Colonic mucosa (tissue), 4 donors: ENCODE measurements at regions not wholly inside any gene's neighbourhood (a gene's known extent, or its start where the extent isn't known, plus 50 kb on each side); places are given as distances from the start of the nearest gene placed in this dataset.

ENCODE experiments used
- DNase-seq: peaks from one replicate; pipeline ENCODE4 v3.0.0-alpha.2; 2020
- H3K27ac ChIP-seq: fragments of 200-600 bp; one replicate; pipeline ENCODE4 v1.8.0; 2021
- H3K27me3 ChIP-seq: fragments of 200-600 bp; one replicate; pipeline ENCODE4 v1.8.0; 2021
- H3K36me3 ChIP-seq: fragments of 200-600 bp; one replicate; pipeline ENCODE4 v1.8.0; 2021
- H3K4me1 ChIP-seq: fragments of 200-600 bp; one replicate; pipeline ENCODE4 v1.8.0; 2021; ENCODE audit warnings: mild to moderate bottlenecking
- H3K4me3 ChIP-seq: fragments of 200-600 bp; one replicate; pipeline ENCODE4 v1.8.0; 2021
- H3K9ac ChIP-seq, 2 donors: one replicate each; pipeline ENCODE4 v1.7.0; 2013; ENCODE audit warnings: control low read depth in 2 of 2, low read depth in 2 of 2, low read length in 2 of 2
- H3K9me3 ChIP-seq: fragments of 200-600 bp; one replicate; pipeline ENCODE4 v1.8.0; 2021
- intact Hi-C: fragments of 100-400 bp; cut with DNase I; formaldehyde crosslinking; loops from one replicate; pipeline ENCODE4 v1.14.1; 2022
- TF ChIP-seq, protein P1 (sequence below): fragments of 200-600 bp; IDR thresholded peaks from one replicate; pipeline ENCODE4 v1.8.0; 2022; ENCODE audit warnings: antibody characterized with exemption, mild to moderate bottlenecking
- donor health status: healthy.
- donor health status: DM: no; HTN: no; CAD: no.
- donor health status: DM: no; HTN: no; CAD: no.

DNA sequence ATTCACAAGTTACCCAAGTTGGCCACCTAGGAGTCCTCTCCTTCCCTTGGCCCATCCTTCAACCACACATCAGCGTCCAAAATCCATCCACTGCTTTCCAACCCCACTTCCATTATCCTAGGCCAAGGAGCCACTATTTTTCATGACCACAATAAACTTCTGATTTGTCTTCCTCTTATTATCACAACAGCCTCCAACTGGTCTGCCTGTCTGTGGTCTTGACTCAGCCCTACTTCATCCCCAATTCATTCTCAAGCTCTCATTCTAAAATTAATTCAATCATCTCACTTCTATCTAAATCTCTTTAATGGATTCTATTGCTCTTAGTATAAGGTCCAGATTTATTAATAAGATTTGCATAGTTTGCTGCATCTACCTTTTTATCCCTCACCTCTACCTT is 189.0 kb upstream of the PRDM1 start:
- intact Hi-C loops = no loop called here
- H3K36me3 ChIP-seq = no peaks in the 10 kb centered on the region
- H3K4me1 ChIP-seq = no peaks in the 10 kb centered on the region
- TF ChIP-seq, protein P1, sequence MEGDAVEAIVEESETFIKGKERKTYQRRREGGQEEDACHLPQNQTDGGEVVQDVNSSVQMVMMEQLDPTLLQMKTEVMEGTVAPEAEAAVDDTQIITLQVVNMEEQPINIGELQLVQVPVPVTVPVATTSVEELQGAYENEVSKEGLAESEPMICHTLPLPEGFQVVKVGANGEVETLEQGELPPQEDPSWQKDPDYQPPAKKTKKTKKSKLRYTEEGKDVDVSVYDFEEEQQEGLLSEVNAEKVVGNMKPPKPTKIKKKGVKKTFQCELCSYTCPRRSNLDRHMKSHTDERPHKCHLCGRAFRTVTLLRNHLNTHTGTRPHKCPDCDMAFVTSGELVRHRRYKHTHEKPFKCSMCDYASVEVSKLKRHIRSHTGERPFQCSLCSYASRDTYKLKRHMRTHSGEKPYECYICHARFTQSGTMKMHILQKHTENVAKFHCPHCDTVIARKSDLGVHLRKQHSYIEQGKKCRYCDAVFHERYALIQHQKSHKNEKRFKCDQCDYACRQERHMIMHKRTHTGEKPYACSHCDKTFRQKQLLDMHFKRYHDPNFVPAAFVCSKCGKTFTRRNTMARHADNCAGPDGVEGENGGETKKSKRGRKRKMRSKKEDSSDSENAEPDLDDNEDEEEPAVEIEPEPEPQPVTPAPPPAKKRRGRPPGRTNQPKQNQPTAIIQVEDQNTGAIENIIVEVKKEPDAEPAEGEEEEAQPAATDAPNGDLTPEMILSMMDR = no peak
- no peaks in the 10 kb centered on the region for H3K27me3 ChIP-seq
- H3K9ac ChIP-seq = no peak overlapping the region
- H3K9me3 ChIP-seq = no peaks in the 10 kb centered on the region
- H3K4me3 ChIP-seq = no peak overlapping the region
- no peak for DNase-seq
- no peak overlapping the region for H3K27ac ChIP-seq

DNA sequence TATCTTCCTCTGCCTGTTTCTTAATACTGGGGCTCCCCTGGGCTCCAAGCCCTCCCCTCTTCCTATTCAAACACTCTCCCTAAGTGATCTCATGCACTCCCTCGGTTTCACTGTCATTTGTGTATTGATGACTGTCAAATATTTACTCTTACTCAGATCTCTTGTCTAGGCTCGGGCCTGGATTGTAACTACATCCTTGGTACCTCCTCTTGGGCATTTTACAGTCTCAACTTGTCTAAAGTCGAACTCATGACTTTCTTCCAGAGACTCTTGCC is 189.4 kb upstream of the PRDM1 start:
- no peak for DNase-seq
- no peaks in the 10 kb centered on the region for H3K36me3 ChIP-seq
- no peaks in the 10 kb centered on the region for H3K27me3 ChIP-seq
- H3K9ac ChIP-seq = no peak overlapping the region
- TF ChIP-seq, protein P1 = no peak
- no peaks in the 10 kb centered on the region for H3K4me1 ChIP-seq
- H3K27ac ChIP-seq = no peak overlapping the region
- intact Hi-C loops = no loop called here
- H3K9me3 ChIP-seq = no peaks in the 10 kb centered on the region
- H3K4me3 ChIP-seq = no peak overlapping the region

DNA sequence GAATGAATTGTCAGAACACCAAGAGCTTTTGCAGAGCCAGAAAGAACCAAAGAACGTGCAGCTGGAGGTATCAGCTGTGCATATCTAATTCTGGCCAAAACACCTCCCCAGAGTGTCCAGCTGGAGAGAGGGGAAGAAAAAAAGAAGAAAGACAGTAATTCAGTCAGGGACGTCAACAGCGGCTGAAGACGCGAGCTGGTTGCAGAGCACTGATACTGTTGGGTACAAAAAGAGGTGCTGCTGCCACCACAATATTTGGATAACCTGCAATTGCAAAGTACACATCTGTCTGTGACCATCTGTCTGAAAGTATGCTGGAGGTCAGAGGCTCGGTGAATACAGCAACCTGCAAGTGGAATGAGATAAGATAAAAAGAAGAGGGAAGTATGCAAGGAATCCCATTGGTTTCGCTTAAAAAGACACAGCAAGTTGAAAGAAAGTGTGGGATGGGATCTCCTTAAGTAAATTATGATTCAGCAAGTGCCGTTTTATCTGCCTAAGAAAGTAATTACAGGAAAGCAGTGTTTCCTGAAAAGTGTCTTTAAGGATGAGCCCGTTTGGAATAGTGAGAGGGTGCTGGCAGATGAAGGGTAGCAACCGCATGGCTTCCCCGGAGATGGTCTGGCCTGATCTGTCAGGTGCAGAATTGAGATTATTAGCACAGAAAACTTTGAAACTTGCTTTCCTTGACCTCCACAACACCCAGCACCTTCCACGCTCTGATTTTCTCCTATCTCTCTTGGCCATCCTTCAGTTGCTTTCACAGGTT is 189.9 kb upstream of the PRDM1 start:
- TF ChIP-seq, protein P1 = no peak
- intact Hi-C loops = no loop called here
- DNase-seq = no peak
- Histone ChIP-seq H3K36me3 (no peaks in the 10 kb centered on the region), H3K9ac (no peak overlapping the region), H3K27me3 (no peaks in the 10 kb centered on the region), H3K27ac (no peak overlapping the region), H3K4me1 (no peaks in the 10 kb centered on the region), H3K9me3 (no peaks in the 10 kb centered on the region), H3K4me3 (no peak overlapping the region)

- Histone ChIP-seq H3K27ac (no peak overlapping the region), H3K27me3 (no peaks in the 10 kb centered on the region), H3K9ac (no peak overlapping the region), H3K4me1 (no peaks in the 10 kb centered on the region), H3K36me3 (no peaks in the 10 kb centered on the region), H3K4me3 (no peak overlapping the region), H3K9me3 (no peaks in the 10 kb centered on the region)
- no peak for DNase-seq
- TF ChIP-seq, protein P1 = no peak
- intact Hi-C loops = no loop called here
Observed at GRCh38 chr6:105894556-105894955, 191.6 kb upstream of the PRDM1 start.

- no peaks in the 10 kb centered on the region for H3K27me3 ChIP-seq
- H3K27ac ChIP-seq = no peak overlapping the region
- no peak for DNase-seq
- TF ChIP-seq, protein P1 = no peak
- no peak overlapping the region for H3K4me3 ChIP-seq
- no peaks in the 10 kb centered on the region for H3K36me3 ChIP-seq
- no peaks in the 10 kb centered on the region for H3K4me1 ChIP-seq
- no peaks in the 10 kb centered on the region for H3K9me3 ChIP-seq
- H3K9ac ChIP-seq = no peak overlapping the region
- intact Hi-C loops = no loop called here
Observed at GRCh38 chr6:105893741-105894140, 192.4 kb upstream of the PRDM1 start.
